DOHH2 (cell line): ENCODE measurements at regions not wholly inside any gene's neighbourhood (a gene's known extent, or its start where the extent isn't known, plus 50 kb on each side); places are given as distances from the start of the nearest gene placed in this dataset.
"Not testable (repeated sequence)": the region's sequence is repeated elsewhere in the genome, so short reads cannot be mapped to it uniquely, and the experiment has no call there.

Source experiments
- H3F3A ChIP-seq: fragments of 200-600 bp; sonication (generic), shearing (Covaris generic); 2 replicates; pipeline ENCODE4 v1.6.0; 2016; ENCODE audit warnings: antibody characterized with exemption, mild to moderate bottlenecking; ENCODE audit not compliant: control insufficient read depth, insufficient read depth
- H3K27ac ChIP-seq: fragments of 200-600 bp; sonication (generic); 2 replicates; pipeline ENCODE4 v1.5.1; 2014; ENCODE audit warnings: low read depth, mild to moderate bottlenecking, low read length, moderate library complexity
- H3K27me3 ChIP-seq: fragments of 200-600 bp; sonication (generic); 2 replicates; pipeline ENCODE4 v1.6.1; 2014; ENCODE audit warnings: mild to moderate bottlenecking, low read length, mixed read lengths; ENCODE audit not compliant: control insufficient read depth
- H3K36me3 ChIP-seq: fragments of 200-600 bp; sonication (generic); 2 replicates; pipeline ENCODE4 v1.6.1; 2014; ENCODE audit warnings: mild to moderate bottlenecking, low read length, moderate library complexity, mixed read lengths; ENCODE audit not compliant: control insufficient read depth
- H3K4me1 ChIP-seq: fragments of 200-600 bp; sonication (generic); 2 replicates; pipeline ENCODE4 v1.6.1; 2014; ENCODE audit warnings: mild to moderate bottlenecking, low read length, mixed read lengths; ENCODE audit not compliant: control insufficient read depth
- H3K4me2 ChIP-seq: fragments of 200-600 bp; sonication (generic); 2 replicates; pipeline ENCODE4 v1.6.0; 2014; ENCODE audit warnings: mild to moderate bottlenecking, low read length, moderate library complexity
- H3K4me3 ChIP-seq: fragments of 200-600 bp; sonication (generic); 2 replicates; pipeline ENCODE4 v1.5.1; 2014; ENCODE audit warnings: mild to moderate bottlenecking, low read length, mixed read lengths
- H3K79me2 ChIP-seq: fragments of 200-600 bp; sonication (generic); 2 replicates; pipeline ENCODE4 v1.6.1; 2014; ENCODE audit warnings: mild to moderate bottlenecking, low read length, mixed read lengths; ENCODE audit not compliant: control insufficient read depth
- H3K9me2 ChIP-seq: fragments of 200-600 bp; sonication (generic); replicated peaks from 2 replicates; pipeline ENCODE4 v1.6.1; 2014; ENCODE audit warnings: mild to moderate bottlenecking, low read length, mixed read lengths; ENCODE audit not compliant: control insufficient read depth
- H3K9me3 ChIP-seq: fragments of 200-600 bp; sonication (generic); 2 replicates; pipeline ENCODE4 v1.6.1; 2014; ENCODE audit warnings: antibody characterized with exemption, low read length, mixed read lengths; ENCODE audit not compliant: control insufficient read depth, insufficient read depth
- H4K20me1 ChIP-seq: fragments of 200-600 bp; sonication (generic); 2 replicates; pipeline ENCODE4 v1.6.0; 2014; ENCODE audit warnings: low read depth, mild to moderate bottlenecking, antibody characterized with exemption, low read length, moderate library complexity; ENCODE audit not compliant: control insufficient read depth, insufficient read depth
- CTCF ChIP-seq: fragments of 200-600 bp; sonication (generic); IDR thresholded peaks from one replicate; pipeline ENCODE4 v1.5.1; 2014; ENCODE audit warnings: antibody characterized with exemption, mild to moderate bottlenecking, low read depth, low read length; ENCODE audit not compliant: poor library complexity, severe bottlenecking
- EZH2phosphoT487 ChIP-seq: fragments of 200-600 bp; sonication (generic); IDR thresholded peaks from 2 replicates; pipeline ENCODE4 v1.6.1; 2017; ENCODE audit warnings: borderline replicate concordance, mild to moderate bottlenecking, antibody characterized with exemption, low read length, moderate library complexity, mixed read lengths

DNA sequence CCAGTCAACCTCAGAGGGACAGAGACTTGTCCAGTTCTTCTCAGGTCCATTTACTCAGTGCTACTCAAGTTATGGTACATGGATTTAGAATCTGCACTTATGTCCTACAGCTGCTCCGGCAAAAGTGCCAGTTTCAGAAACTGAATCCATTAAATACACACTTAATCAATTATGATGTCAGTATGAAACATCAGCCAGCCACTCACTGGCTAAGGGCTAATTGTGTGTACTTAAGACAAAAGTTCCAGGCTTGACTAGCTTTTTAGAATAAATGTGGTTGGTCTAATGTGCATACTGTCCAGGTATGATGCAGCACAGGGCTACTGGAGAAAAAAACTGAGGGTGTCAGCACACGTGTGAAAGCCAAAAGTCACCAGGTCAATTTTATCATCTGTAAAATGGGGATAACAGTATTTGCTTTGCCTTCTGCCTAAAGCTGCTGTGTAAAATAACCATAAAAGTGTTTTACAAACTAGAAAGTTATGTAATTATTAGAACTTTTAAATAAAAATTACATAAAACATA, 55.4 kb upstream of the CYP2D6 start:
- H3K27ac ChIP-seq, result no peak overlapping the region
- H3K9me3 ChIP-seq, result no peaks in the 10 kb centered on the region
- peaks cover 89% of the 10 kb centered on the region for H3K79me2 ChIP-seq
- H3K27me3 ChIP-seq, result no peaks in the 10 kb centered on the region
- no peaks in the 10 kb centered on the region for H3K4me1 ChIP-seq
- H3K36me3 ChIP-seq, result no peaks in the 10 kb centered on the region; the same call in none of the 2 replicates
- no peak for TF ChIP-seq EZH2phosphoT487
- TF ChIP-seq CTCF, result no peak
- H4K20me1 ChIP-seq, result peaks cover 19% of the 10 kb centered on the region
- no peaks in the 10 kb centered on the region for H3K9me2 ChIP-seq
- no peak overlapping the region for H3K4me3 ChIP-seq
- no peak overlapping the region for H3K4me2 ChIP-seq
- H3F3A ChIP-seq, result no peaks in the 10 kb centered on the region

DNA sequence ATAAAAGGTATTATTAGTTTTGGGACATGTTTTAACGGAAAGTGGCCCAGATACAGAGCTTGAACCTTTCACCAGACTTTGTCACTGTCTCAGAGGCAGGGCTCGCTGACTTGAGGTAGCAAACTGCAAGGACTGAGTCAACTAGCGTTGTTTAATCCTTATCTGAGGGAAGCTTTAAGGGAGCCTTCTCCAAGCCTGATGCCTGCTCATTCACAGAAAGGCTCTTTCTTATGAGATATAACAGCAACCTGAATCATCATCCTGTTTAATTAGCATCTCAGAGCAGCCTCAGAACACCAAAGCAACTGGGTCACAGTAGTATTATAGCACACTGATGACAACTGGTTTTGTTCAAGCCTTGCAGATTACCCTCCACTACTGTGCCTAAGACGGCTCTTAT, 54.2 kb upstream of the CYP2D6 start:
- Histone ChIP-seq H3K27ac (no peak overlapping the region), H3K4me3 (no peak overlapping the region), H3K4me1 (no peaks in the 10 kb centered on the region), H4K20me1 (peaks cover 17% of the 10 kb centered on the region), H3F3A (no peaks in the 10 kb centered on the region), H3K4me2 (no peak overlapping the region), H3K27me3 (no peaks in the 10 kb centered on the region), H3K79me2 (peaks cover 87% of the 10 kb centered on the region), H3K36me3 (peaks cover 1% of the 10 kb centered on the region), H3K9me2 (no peaks in the 10 kb centered on the region), H3K9me3 (no peaks in the 10 kb centered on the region)
- TF ChIP-seq CTCF (no peak), EZH2phosphoT487 (no peak)

DNA sequence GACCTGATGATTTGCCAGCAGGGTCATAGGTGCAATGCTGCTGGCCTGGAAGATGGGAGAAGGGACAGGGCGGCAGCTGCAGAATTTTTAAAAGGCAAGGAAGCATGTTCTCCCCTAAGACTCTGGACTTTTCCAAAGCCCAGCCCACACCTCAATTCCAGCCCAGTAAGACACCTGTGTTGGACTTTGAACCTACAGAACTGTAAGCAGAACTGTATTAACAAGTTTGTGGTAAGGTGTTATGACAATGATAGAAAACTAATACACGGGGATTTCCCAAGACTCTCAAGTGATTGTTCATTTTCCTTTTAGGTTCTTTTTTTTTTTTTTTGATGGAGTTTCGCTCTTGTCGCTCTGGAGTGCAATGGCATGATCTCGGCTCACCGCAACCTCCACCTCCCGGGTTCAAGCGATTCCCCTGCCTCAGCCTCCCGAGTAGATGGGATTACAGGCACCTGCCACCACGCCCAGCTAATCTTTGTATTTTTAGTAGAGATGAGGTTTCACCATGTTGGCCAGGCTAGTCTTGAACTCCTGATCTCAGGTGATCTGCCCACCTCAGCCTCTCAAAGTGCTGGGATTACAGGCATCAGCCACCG, 53.0 kb upstream of the CYP2D6 start:
- H3K4me1 ChIP-seq, H3K27ac ChIP-seq, H3K4me2 ChIP-seq, H3K36me3 ChIP-seq, H3K27me3 ChIP-seq, H3F3A ChIP-seq, H3K4me3 ChIP-seq, H3K9me2 ChIP-seq, H3K9me3 ChIP-seq: not testable (repeated sequence)
- H3K79me2 ChIP-seq, result peaks cover 78% of the 10 kb centered on the region
- peaks cover 15% of the 10 kb centered on the region; the same call in 1 of the 2 replicates for H4K20me1 ChIP-seq

- TF ChIP-seq EZH2phosphoT487 (no peak), CTCF (no peak)
- H3K4me2 ChIP-seq, result no peak overlapping the region
- no peaks in the 10 kb centered on the region for H3K9me2 ChIP-seq
- no peak overlapping the region for H3K27ac ChIP-seq
- peaks cover 53% of the 10 kb centered on the region for H3K79me2 ChIP-seq
- no peaks in the 10 kb centered on the region for H3K4me1 ChIP-seq
- peaks cover 15% of the 10 kb centered on the region; the same call in 1 of the 2 replicates for H3K36me3 ChIP-seq
- no peak overlapping the region for H3K4me3 ChIP-seq
- H4K20me1 ChIP-seq, result peaks cover 4% of the 10 kb centered on the region; the same call in 1 of the 2 replicates
- no peaks in the 10 kb centered on the region for H3K27me3 ChIP-seq
- H3K9me3 ChIP-seq, result no peaks in the 10 kb centered on the region
- no peaks in the 10 kb centered on the region for H3F3A ChIP-seq
Observed at GRCh38 chr22:42180349-42180842, 49.8 kb upstream of the CYP2D6 start.
